PC-9 (cell line): ENCODE measurements at regions not wholly inside any gene's neighbourhood (a gene's known extent, or its start where the extent isn't known, plus 50 kb on each side); places are given as distances from the start of the nearest gene placed in this dataset.

Source experiments
- BruUV-seq: library from RNA; stranded (reverse); fragments of 400-500 nt; replicated peaks from 2 replicates; lab custom pipeline; 2021; lab: Mats Ljungman, UMichigan
- CTCF ChIA-PET: fragments of 300-600 bp; sonication (Branson Sonifier 250); formaldehyde crosslinking; loops from one replicate; lab custom pipeline; 2022; ENCODE audit warnings: antibody characterized with exemption; lab: Charles Lee
- POLR2A ChIA-PET: fragments of 300-600 bp; sonication (Branson Sonifier 250); formaldehyde crosslinking; loops from one replicate; lab custom pipeline; 2022; ENCODE audit warnings: antibody characterized with exemption; ENCODE audit not compliant: unreplicated experiment; lab: Charles Lee
- DNase-seq, 2 experiments: peaks; one replicate each; pipeline versions ENCODE4 v3.0.0 to v3.0.0-alpha.2; 2015 to 2022; ENCODE audit warnings: mixed read lengths in 1 of 2
- H2AFZ ChIP-seq: fragments of 200-600 bp; sonication (generic); 2 replicates; pipeline ENCODE4 v1.8.1; 2017; ENCODE audit warnings: antibody characterized with exemption
- H3F3A ChIP-seq: fragments of 200-600 bp; sonication (generic); 2 replicates; pipeline ENCODE4 v1.8.1; 2017; ENCODE audit warnings: antibody characterized with exemption, mild to moderate bottlenecking, low read depth; ENCODE audit not compliant: insufficient read depth
- H3K27ac ChIP-seq: fragments of 200-600 bp; sonication (generic); 2 replicates; pipeline ENCODE4 v1.6.1; 2016; ENCODE audit warnings: mixed run types
- H3K27me3 ChIP-seq: fragments of 200-600 bp; sonication (generic); 2 replicates; pipeline ENCODE4 v1.6.1; 2016; ENCODE audit warnings: low read depth, mixed run types; ENCODE audit not compliant: insufficient read depth
- H3K36me3 ChIP-seq: fragments of 200-600 bp; sonication (generic); 2 replicates; pipeline ENCODE4 v1.6.1; 2016; ENCODE audit warnings: low read depth, mixed run types
- H3K4me1 ChIP-seq: fragments of 200-600 bp; sonication (generic); replicated peaks from 2 replicates; pipeline ENCODE4 v1.6.1; 2016; ENCODE audit warnings: mixed run types; ENCODE audit not compliant: insufficient read depth
- H3K4me2 ChIP-seq: fragments of 200-600 bp; sonication (generic); 2 replicates; pipeline ENCODE4 v1.6.1; 2017; ENCODE audit warnings: mixed run types
- H3K4me3 ChIP-seq: fragments of 200-600 bp; sonication (generic); 2 replicates; pipeline ENCODE4 v1.6.1; 2016; ENCODE audit warnings: mixed run types
- H3K79me2 ChIP-seq: fragments of 200-600 bp; sonication (generic); 2 replicates; pipeline ENCODE4 v1.6.1; 2017; ENCODE audit warnings: low read depth, mixed run types
- H3K9me2 ChIP-seq: fragments of 200-600 bp; sonication (generic); 2 replicates; pipeline ENCODE4 v1.8.1; 2017; ENCODE audit warnings: mild to moderate bottlenecking; ENCODE audit not compliant: insufficient read depth
- H3K9me3 ChIP-seq: fragments of 200-600 bp; sonication (generic); 2 replicates; pipeline ENCODE4 v1.8.1; 2016; ENCODE audit warnings: low read depth; ENCODE audit not compliant: insufficient read depth
- H4K20me1 ChIP-seq: fragments of 200-600 bp; sonication (generic); 2 replicates; pipeline ENCODE4 v1.8.1; 2017; ENCODE audit not compliant: insufficient read depth
- EZH2 ChIP-seq: fragments of 200-600 bp; sonication (generic); IDR thresholded peaks from 2 replicates; pipeline ENCODE4 v1.8.0; 2017; ENCODE audit warnings: antibody characterized with exemption, low read depth
- intact Hi-C: fragments of 100-400 bp; cut with micrococcal nuclease; formaldehyde crosslinking; loops from one replicate; pipeline ENCODE4 v1.10.0; 2022; ENCODE audit not compliant: unreplicated experiment
- TF ChIP-seq, protein P1 (sequence below): fragments of 200-600 bp; sonication (generic); conservative IDR thresholded peaks from 2 replicates; pipeline ENCODE4 v1.6.1; 2017; ENCODE audit warnings: mixed run types, antibody characterized with exemption, mild to moderate bottlenecking, moderate library complexity

DNA sequence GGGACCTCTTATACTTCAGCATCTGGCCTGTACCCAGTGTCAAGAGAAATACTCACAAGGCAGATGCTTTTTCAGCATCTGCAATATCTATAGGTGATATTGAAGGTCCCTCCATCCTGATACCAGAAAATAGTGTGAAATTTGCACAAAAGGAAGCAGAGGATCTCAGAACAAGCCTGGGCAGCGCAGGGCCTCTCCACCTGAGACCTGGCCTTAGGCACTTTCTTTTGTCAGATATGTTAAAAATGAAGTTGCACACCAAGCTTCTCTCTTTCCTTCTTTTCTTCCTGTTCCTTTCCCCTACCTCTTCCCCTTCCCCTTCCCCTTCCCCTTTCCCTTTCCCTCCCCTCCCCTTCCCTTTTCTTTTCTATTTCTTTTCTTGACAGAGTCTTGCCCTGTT, 62.2 kb downstream of the ARHGEF18 start:
- intact Hi-C loops, result no loop called here
- Histone ChIP-seq H3K27ac (no peak overlapping the region), H4K20me1 (peaks cover 25% of the 10 kb centered on the region), H3K9me2 (no peaks in the 10 kb centered on the region), H3F3A (peaks cover 8% of the 10 kb centered on the region; the same call in 1 of the 2 replicates), H3K27me3 (no peaks in the 10 kb centered on the region), H3K4me3 (no peak overlapping the region), H3K4me1 (no peaks in the 10 kb centered on the region), H3K36me3 (peaks cover 3% of the 10 kb centered on the region; the same call in 1 of the 2 replicates), H3K79me2 (peaks cover 77% of the 10 kb centered on the region), H3K9me3 (no peaks in the 10 kb centered on the region), H2AFZ (no peak overlapping the region), H3K4me2 (no peak overlapping the region)
- DNase-seq, result no peak
- ChIA-PET CTCF (no interaction called here), POLR2A (no interaction called here)
- no TSS peak for BruUV-seq
- TF ChIP-seq, protein P1, sequence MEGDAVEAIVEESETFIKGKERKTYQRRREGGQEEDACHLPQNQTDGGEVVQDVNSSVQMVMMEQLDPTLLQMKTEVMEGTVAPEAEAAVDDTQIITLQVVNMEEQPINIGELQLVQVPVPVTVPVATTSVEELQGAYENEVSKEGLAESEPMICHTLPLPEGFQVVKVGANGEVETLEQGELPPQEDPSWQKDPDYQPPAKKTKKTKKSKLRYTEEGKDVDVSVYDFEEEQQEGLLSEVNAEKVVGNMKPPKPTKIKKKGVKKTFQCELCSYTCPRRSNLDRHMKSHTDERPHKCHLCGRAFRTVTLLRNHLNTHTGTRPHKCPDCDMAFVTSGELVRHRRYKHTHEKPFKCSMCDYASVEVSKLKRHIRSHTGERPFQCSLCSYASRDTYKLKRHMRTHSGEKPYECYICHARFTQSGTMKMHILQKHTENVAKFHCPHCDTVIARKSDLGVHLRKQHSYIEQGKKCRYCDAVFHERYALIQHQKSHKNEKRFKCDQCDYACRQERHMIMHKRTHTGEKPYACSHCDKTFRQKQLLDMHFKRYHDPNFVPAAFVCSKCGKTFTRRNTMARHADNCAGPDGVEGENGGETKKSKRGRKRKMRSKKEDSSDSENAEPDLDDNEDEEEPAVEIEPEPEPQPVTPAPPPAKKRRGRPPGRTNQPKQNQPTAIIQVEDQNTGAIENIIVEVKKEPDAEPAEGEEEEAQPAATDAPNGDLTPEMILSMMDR, result no peak
- no peak for TF ChIP-seq EZH2

DNA sequence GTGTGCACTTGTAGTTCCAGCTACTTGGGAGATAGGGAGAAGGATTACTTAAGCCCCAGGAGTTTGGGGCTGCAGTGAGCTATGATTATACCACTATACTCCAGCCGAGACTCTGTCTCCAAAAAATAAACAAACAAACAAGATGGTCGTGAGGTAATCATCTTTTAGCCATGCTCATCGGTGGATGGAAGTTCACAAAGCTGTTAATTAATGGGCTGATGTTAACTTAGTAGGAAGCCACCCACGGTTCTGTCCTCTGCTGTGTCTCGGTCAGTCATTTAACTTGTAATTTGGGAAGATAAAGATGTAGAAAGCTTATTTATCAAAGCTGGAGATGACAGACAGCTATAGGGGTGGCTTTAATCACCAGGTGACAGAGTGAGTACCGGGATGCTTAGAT, 64.9 kb downstream of the ARHGEF18 start:
- CTCF ChIA-PET, result no interaction called here
- no peak for DNase-seq
- Histone ChIP-seq H3K4me2 (no peak overlapping the region), H3K4me1 (0 out of 2 replicates have a peak, but pooled peaks cover 8% of the 10 kb centered on the region), H2AFZ (no peak overlapping the region), H3F3A (peaks cover 15% of the 10 kb centered on the region; the same call in 1 of the 2 replicates), H3K27ac (no peak overlapping the region), H3K36me3 (peaks cover 3% of the 10 kb centered on the region; the same call in 1 of the 2 replicates), H3K9me3 (no peaks in the 10 kb centered on the region), H3K79me2 (peaks cover 74% of the 10 kb centered on the region), H4K20me1 (peaks cover 14% of the 10 kb centered on the region), H3K9me2 (no peaks in the 10 kb centered on the region), H3K27me3 (no peaks in the 10 kb centered on the region), H3K4me3 (no peak overlapping the region)
- BruUV-seq, result no TSS peak
- POLR2A ChIA-PET, result no interaction called here
- TF ChIP-seq, protein P1, result no peak
- TF ChIP-seq EZH2, result no peak
- intact Hi-C loops, result no loop called here

DNA sequence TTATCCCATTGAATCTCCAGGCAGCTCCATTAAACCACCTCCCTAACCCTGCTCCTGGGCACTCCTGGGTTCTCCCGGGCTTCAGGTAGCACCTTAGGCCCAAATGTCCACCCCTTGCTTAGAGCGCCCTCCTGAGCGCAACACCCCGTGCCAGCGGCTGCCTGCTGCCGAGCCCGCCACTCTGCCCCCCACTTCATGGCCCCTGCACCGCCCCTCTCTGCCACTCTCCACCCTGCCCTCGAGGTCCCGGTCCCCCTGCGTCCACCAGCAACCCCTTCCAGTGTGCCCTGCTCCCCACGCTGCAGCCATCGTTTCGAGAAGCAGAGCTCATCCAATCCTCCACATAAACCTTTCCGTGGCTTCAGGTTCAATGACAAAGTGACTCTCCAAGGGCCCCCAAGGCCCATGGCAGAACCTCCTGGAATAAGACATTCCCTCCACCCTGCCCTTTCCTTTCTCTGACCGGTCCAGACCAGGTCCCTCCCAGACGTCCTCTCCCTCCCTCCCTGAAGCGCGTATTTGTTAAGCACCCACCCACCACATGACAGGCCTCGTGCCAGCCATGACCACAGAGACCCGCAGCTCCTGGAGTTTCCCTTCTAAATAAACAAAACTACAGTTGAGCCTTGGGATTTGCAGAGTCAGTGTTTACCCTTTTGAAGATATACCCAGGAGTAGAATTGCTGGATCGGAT, 66.6 kb downstream of the ARHGEF18 start:
- no peak for TF ChIP-seq EZH2
- TF ChIP-seq, protein P1, result no peak
- ChIA-PET CTCF (no interaction called here), POLR2A (no interaction called here)
- peaks cover 3% of the 10 kb centered on the region; the same call in 1 of the 2 replicates for H3K36me3 ChIP-seq
- H3K4me1 ChIP-seq, result peaks cover 17% of the 10 kb centered on the region
- intact Hi-C loops, result no loop called here
- no peak for DNase-seq
- no peaks in the 10 kb centered on the region for H3K9me3 ChIP-seq
- H3F3A ChIP-seq, result peaks cover 24% of the 10 kb centered on the region; the same call in 1 of the 2 replicates
- peaks cover 86% of the 10 kb centered on the region for H3K79me2 ChIP-seq
- no peaks in the 10 kb centered on the region for H3K27me3 ChIP-seq
- no peak overlapping the region for H2AFZ ChIP-seq
- H3K4me2 ChIP-seq, result no peak overlapping the region
- H3K27ac ChIP-seq, result no peak overlapping the region
- no TSS peak for BruUV-seq
- H3K4me3 ChIP-seq, result no peak overlapping the region
- H3K9me2 ChIP-seq, result no peaks in the 10 kb centered on the region
- peaks cover 12% of the 10 kb centered on the region for H4K20me1 ChIP-seq
